ENCODE measurements at regions not wholly inside any gene's neighbourhood (a gene's known extent, or its start where the extent isn't known, plus 50 kb on each side); places are given as distances from the start of the nearest gene placed in this dataset.

- H3K4me3 ChIP-seq (ENCODE audit: control insufficient read depth, low read depth, low read length): no peak overlapping the region
- TF ChIP-seq, protein P1, sequence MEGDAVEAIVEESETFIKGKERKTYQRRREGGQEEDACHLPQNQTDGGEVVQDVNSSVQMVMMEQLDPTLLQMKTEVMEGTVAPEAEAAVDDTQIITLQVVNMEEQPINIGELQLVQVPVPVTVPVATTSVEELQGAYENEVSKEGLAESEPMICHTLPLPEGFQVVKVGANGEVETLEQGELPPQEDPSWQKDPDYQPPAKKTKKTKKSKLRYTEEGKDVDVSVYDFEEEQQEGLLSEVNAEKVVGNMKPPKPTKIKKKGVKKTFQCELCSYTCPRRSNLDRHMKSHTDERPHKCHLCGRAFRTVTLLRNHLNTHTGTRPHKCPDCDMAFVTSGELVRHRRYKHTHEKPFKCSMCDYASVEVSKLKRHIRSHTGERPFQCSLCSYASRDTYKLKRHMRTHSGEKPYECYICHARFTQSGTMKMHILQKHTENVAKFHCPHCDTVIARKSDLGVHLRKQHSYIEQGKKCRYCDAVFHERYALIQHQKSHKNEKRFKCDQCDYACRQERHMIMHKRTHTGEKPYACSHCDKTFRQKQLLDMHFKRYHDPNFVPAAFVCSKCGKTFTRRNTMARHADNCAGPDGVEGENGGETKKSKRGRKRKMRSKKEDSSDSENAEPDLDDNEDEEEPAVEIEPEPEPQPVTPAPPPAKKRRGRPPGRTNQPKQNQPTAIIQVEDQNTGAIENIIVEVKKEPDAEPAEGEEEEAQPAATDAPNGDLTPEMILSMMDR (conservative IDR thresholded peaks at IDR 0.05; ENCODE audit: control insufficient read depth, insufficient read depth, low read depth, low read length): no peak
- no peak for DNase-seq (ENCODE audit: low read depth)
Measured at GRCh38 chr9:113746486-113746885, 129.6 kb upstream of the ZNF618 start.

GRCh38 chr9:113748135-113748534 lies 128.0 kb upstream of the ZNF618 start:
- no peak overlapping the region for H3K4me3 ChIP-seq (ENCODE audit: control insufficient read depth, low read depth, low read length)
- DNase-seq (ENCODE audit: low read depth): no peak
- TF ChIP-seq, protein P1 (conservative IDR thresholded peaks at IDR 0.05; ENCODE audit: control insufficient read depth, insufficient read depth, low read depth, low read length): no peak

GRCh38 chr9:113753398-113754119 lies 122.5 kb upstream of the ZNF618 start:
- TF ChIP-seq, protein P1 (conservative IDR thresholded peaks at IDR 0.05; ENCODE audit: control insufficient read depth, insufficient read depth, low read depth, low read length): no peak
- DNase-seq (ENCODE audit: low read depth): no peak
- no peak overlapping the region for H3K4me3 ChIP-seq (ENCODE audit: control insufficient read depth, low read depth, low read length)

GRCh38 chr9:113754739-113755138 lies 121.4 kb upstream of the ZNF618 start:
- TF ChIP-seq, protein P1 (conservative IDR thresholded peaks at IDR 0.05; ENCODE audit: control insufficient read depth, insufficient read depth, low read depth, low read length): no peak
- DNase-seq (ENCODE audit: low read depth): no peak

GRCh38 chr9:113755433-113755832 lies 120.7 kb upstream of the ZNF618 start:
- no peak for DNase-seq (ENCODE audit: low read depth)
- TF ChIP-seq, protein P1 (conservative IDR thresholded peaks at IDR 0.05; ENCODE audit: control insufficient read depth, insufficient read depth, low read depth, low read length): no peak
- H3K4me3 ChIP-seq (ENCODE audit: control insufficient read depth, low read depth, low read length): no peak overlapping the region

More at GRCh38 chr9:113754739-113755138, 121.4 kb upstream of the ZNF618 start:
- H3K4me3 ChIP-seq (ENCODE audit: control insufficient read depth, low read depth, low read length): no peak overlapping the region

DNA sequence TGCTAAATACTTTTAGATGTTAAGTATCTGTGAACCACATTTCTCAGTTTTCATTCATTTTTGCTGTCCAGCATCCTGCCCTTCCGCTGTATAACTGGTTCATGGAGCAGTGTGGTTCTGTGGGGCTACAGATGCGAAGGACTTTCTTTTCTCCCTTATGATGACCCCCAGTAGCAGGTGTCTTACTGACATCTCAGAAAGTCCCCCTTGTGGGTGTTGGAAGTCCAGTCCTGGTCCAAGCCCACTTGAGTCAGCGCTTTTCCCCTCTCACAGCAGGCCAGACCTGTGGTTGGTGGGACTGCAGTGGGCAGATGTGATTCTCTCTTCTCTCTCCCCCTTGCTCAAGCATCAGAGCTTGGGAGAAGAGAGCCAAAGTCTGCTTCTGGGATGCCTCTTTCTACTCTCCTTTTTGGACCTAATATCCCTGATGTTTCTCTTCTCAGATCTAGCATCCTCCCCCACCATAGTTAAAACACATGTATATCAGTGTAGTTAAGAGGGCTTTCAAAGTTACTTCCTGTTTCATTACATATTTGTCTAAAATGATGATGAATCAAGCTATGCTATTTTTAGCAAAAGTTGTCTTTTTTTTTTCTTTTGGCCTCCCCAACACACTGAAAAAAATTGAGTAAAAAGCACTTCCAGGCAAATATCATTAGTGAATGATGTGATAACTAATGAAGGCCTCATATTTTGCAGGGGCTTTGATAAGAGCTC lies 119.5 kb upstream of the ZNF618 start:
- no peak for DNase-seq (ENCODE audit: low read depth)
- TF ChIP-seq, protein P1 (conservative IDR thresholded peaks at IDR 0.05; ENCODE audit: control insufficient read depth, insufficient read depth, low read depth, low read length): no peak
- H3K4me3 ChIP-seq (ENCODE audit: control insufficient read depth, low read depth, low read length): no peak overlapping the region
